Dendritic cell treated with granulocyte-macrophage colony-stimulating factor and Interleukin-4, amounts not matched to agents 40 ng/mL and 50 ng/mL, for 4 days (primary cell): ENCODE measurements at regions not wholly inside any gene's neighbourhood (a gene's known extent, or its start where the extent isn't known, plus 50 kb on each side); places are given as distances from the start of the nearest gene placed in this dataset.
"Not testable (repeated sequence)": the region's sequence is repeated elsewhere in the genome, so short reads cannot be mapped to it uniquely, and the experiment has no call there.

Experiments used
- H3K27ac Mint-ChIP-seq: one replicate; pipeline ENCODE4 v1.8.0; 2022; ENCODE audit warnings: mild to moderate bottlenecking, mixed read lengths
- H3K27me3 Mint-ChIP-seq: one replicate; pipeline ENCODE4 v1.8.0; 2022; ENCODE audit warnings: mild to moderate bottlenecking, mixed read lengths
- H3K36me3 Mint-ChIP-seq: one replicate; pipeline ENCODE4 v1.8.0; 2022; ENCODE audit warnings: low read depth, mixed read lengths
- H3K4me1 Mint-ChIP-seq: one replicate; pipeline ENCODE4 v1.8.0; 2022; ENCODE audit warnings: low read depth, mixed read lengths
- H3K4me3 Mint-ChIP-seq: one replicate; pipeline ENCODE4 v1.8.0; 2022; ENCODE audit warnings: mild to moderate bottlenecking, moderate library complexity, mixed read lengths
- H3K9me3 Mint-ChIP-seq: one replicate; pipeline ENCODE4 v1.8.0; 2022; ENCODE audit warnings: mixed read lengths
- intact Hi-C: fragments of 100-400 bp; cut with micrococcal nuclease; formaldehyde crosslinking; loops from one replicate; pipeline ENCODE4 v1.15.0; 2022

GRCh38 chr3:189375532-189375931, 203.8 kb downstream of the TPRG1 start:
- Mint-ChIP-seq H3K36me3 (no peaks in the 10 kb centered on the region), H3K27ac (no peak overlapping the region), H3K4me1 (no peaks in the 10 kb centered on the region), H3K27me3 (no peaks in the 10 kb centered on the region), H3K4me3 (no peak overlapping the region), H3K9me3 (peaks cover 23% of the 10 kb centered on the region)
- intact Hi-C loops = no loop called here

GRCh38 chr3:189383630-189384029, 211.9 kb downstream of the TPRG1 start:
- no peak overlapping the region for H3K4me3 Mint-ChIP-seq
- no peaks in the 10 kb centered on the region for H3K36me3 Mint-ChIP-seq
- no peaks in the 10 kb centered on the region for H3K4me1 Mint-ChIP-seq
- H3K27ac Mint-ChIP-seq = no peak overlapping the region
- peaks cover 9% of the 10 kb centered on the region for H3K9me3 Mint-ChIP-seq
- no peaks in the 10 kb centered on the region for H3K27me3 Mint-ChIP-seq
- intact Hi-C loops = no loop called here

DNA sequence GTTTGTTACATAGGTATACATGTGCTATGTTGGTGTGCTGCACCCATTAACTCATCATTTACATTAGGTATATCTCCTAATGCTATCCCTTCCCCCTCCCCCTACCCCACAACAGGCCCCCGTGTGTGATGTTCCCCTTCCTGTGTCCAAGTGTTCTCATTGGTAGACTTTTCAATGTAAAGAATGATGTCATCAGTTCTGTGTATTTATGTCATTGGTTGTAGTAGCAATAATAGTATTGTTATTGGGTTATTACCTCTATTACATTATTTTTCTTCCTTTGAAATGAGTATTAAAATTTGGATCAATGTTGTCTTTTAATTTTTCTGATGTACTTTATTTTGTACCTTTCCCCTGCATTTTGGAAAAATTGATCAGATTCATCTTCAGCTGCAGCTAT, 214.1 kb downstream of the TPRG1 start:
- H3K4me1 Mint-ChIP-seq = not testable (repeated sequence)

GRCh38 chr3:189386739-189387138, 215.0 kb downstream of the TPRG1 start:
- Mint-ChIP-seq H3K27me3 (no peaks in the 10 kb centered on the region), H3K4me1 (no peaks in the 10 kb centered on the region), H3K27ac (no peak overlapping the region), H3K9me3 (no peaks in the 10 kb centered on the region), H3K36me3 (no peaks in the 10 kb centered on the region), H3K4me3 (no peak overlapping the region)
- intact Hi-C loops = no loop called here

More for the DNA sequence above, 214.1 kb downstream of the TPRG1 start:
- H3K36me3 Mint-ChIP-seq, H3K4me3 Mint-ChIP-seq, intact Hi-C loops, H3K9me3 Mint-ChIP-seq, H3K27ac Mint-ChIP-seq, H3K27me3 Mint-ChIP-seq: not testable (repeated sequence)

GRCh38 chr3:189389346-189389745, 217.6 kb downstream of the TPRG1 start:
- Mint-ChIP-seq H3K4me1 (peaks cover 11% of the 10 kb centered on the region), H3K36me3 (no peaks in the 10 kb centered on the region), H3K9me3 (no peaks in the 10 kb centered on the region), H3K27me3 (no peaks in the 10 kb centered on the region), H3K27ac (no peak overlapping the region), H3K4me3 (no peak overlapping the region)
- intact Hi-C loops = no loop called here

GRCh38 chr3:189393598-189393997, 221.8 kb downstream of the TPRG1 start:
- Mint-ChIP-seq H3K4me3 (no peak overlapping the region), H3K36me3 (no peaks in the 10 kb centered on the region), H3K27ac (no peak overlapping the region), H3K27me3 (no peaks in the 10 kb centered on the region), H3K9me3 (no peaks in the 10 kb centered on the region), H3K4me1 (peaks cover 25% of the 10 kb centered on the region)
- intact Hi-C loops = no loop called here

DNA sequence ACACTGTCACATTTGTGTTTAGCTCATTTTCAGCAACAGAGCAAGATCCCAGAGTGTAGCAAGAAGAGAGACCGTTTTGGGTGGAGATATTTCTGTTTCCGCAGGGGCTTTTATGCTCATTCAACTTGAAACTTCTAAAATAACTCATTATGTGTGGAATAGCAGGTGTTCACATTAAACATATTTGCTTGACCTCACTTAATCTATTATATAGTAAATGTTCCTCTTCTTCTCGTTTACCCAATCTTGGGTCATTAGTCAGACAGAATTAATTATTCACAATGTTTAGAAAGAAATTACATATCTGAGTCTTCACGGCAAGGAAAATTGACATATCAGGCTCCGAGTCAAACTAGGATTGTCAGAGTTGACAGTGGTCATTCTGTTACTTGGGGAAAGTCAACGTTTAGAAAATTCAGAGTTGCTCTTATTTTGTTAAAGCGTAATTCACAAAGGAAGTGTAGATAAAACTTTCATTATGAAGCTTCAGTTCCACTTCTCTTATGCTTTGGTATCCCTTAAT, 222.9 kb downstream of the TPRG1 start:
- intact Hi-C loops = no loop called here
- H3K4me3 Mint-ChIP-seq = no peak overlapping the region
- H3K27ac Mint-ChIP-seq = no peak overlapping the region
- H3K36me3 Mint-ChIP-seq = no peaks in the 10 kb centered on the region
- peaks cover 25% of the 10 kb centered on the region for H3K4me1 Mint-ChIP-seq
- no peaks in the 10 kb centered on the region for H3K27me3 Mint-ChIP-seq
- no peaks in the 10 kb centered on the region for H3K9me3 Mint-ChIP-seq

GRCh38 chr3:189395825-189396224, 224.1 kb downstream of the TPRG1 start:
- intact Hi-C loops = no loop called here
- H3K27me3 Mint-ChIP-seq = no peaks in the 10 kb centered on the region
- no peaks in the 10 kb centered on the region for H3K36me3 Mint-ChIP-seq
- no peaks in the 10 kb centered on the region for H3K9me3 Mint-ChIP-seq
- no peak overlapping the region for H3K27ac Mint-ChIP-seq
- H3K4me3 Mint-ChIP-seq = no peak overlapping the region
- H3K4me1 Mint-ChIP-seq = peaks cover 25% of the 10 kb centered on the region

- no peak overlapping the region for H3K4me3 Mint-ChIP-seq
- H3K36me3 Mint-ChIP-seq = no peaks in the 10 kb centered on the region
- no peak overlapping the region for H3K27ac Mint-ChIP-seq
- peaks cover 17% of the 10 kb centered on the region for H3K4me1 Mint-ChIP-seq
- H3K9me3 Mint-ChIP-seq = no peaks in the 10 kb centered on the region
- no peaks in the 10 kb centered on the region for H3K27me3 Mint-ChIP-seq
- intact Hi-C loops = no loop called here
Observed at GRCh38 chr3:189398656-189399055, 226.9 kb downstream of the TPRG1 start.

GRCh38 chr3:189401196-189401595, 229.4 kb downstream of the TPRG1 start:
- H3K4me3 Mint-ChIP-seq = no peak overlapping the region
- no peak overlapping the region for H3K27ac Mint-ChIP-seq
- no peaks in the 10 kb centered on the region for H3K9me3 Mint-ChIP-seq
- H3K36me3 Mint-ChIP-seq = no peaks in the 10 kb centered on the region
- intact Hi-C loops = no loop called here
- H3K4me1 Mint-ChIP-seq = no peaks in the 10 kb centered on the region
- H3K27me3 Mint-ChIP-seq = no peaks in the 10 kb centered on the region

DNA sequence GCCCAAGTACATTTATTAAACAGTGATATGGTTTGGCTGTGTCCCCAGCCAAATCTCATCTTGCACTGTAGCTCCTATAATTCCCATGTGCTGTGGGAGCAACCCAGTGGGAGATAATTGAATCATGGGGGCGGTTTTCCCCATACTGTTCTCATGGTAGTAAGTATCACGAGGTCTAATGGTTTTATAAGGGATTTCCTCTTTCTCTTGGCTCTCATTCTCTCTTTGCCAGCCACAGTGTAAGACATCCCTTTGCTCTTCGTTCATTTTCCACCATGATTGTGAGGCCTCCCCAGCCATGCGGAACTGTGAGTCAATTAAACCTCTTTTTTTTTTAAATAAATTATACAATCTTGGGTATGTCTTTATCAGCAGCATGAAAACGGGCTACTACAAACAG, 228.0 kb upstream of the TP63 start:
- intact Hi-C loops = no loop called here

GRCh38 chr3:189404024-189404423, 227.2 kb upstream of the TP63 start:
- Mint-ChIP-seq H3K27ac (no peak overlapping the region), H3K4me3 (no peak overlapping the region), H3K4me1 (no peaks in the 10 kb centered on the region), H3K9me3 (no peaks in the 10 kb centered on the region), H3K27me3 (no peaks in the 10 kb centered on the region), H3K36me3 (no peaks in the 10 kb centered on the region)
- intact Hi-C loops = no loop called here

More for the DNA sequence above, 228.0 kb upstream of the TP63 start:
- H3K27ac Mint-ChIP-seq = no peak overlapping the region
- H3K4me3 Mint-ChIP-seq = no peak overlapping the region
- H3K27me3 Mint-ChIP-seq = no peaks in the 10 kb centered on the region
- H3K36me3 Mint-ChIP-seq = no peaks in the 10 kb centered on the region
- H3K4me1 Mint-ChIP-seq = no peaks in the 10 kb centered on the region
- no peaks in the 10 kb centered on the region for H3K9me3 Mint-ChIP-seq

- H3K9me3 Mint-ChIP-seq = no peaks in the 10 kb centered on the region
- no peaks in the 10 kb centered on the region for H3K27me3 Mint-ChIP-seq
- no peak overlapping the region for H3K27ac Mint-ChIP-seq
- H3K4me1 Mint-ChIP-seq = no peaks in the 10 kb centered on the region
- intact Hi-C loops = no loop called here
- H3K36me3 Mint-ChIP-seq = no peaks in the 10 kb centered on the region
- H3K4me3 Mint-ChIP-seq = no peak overlapping the region
Observed at GRCh38 chr3:189404797-189405484, 226.2 kb upstream of the TP63 start.

GRCh38 chr3:189406148-189406547, 225.0 kb upstream of the TP63 start:
- Mint-ChIP-seq H3K9me3 (no peaks in the 10 kb centered on the region), H3K27ac (no peak overlapping the region), H3K36me3 (no peaks in the 10 kb centered on the region), H3K27me3 (no peaks in the 10 kb centered on the region), H3K4me3 (no peak overlapping the region), H3K4me1 (no peaks in the 10 kb centered on the region)
- intact Hi-C loops = no loop called here

DNA sequence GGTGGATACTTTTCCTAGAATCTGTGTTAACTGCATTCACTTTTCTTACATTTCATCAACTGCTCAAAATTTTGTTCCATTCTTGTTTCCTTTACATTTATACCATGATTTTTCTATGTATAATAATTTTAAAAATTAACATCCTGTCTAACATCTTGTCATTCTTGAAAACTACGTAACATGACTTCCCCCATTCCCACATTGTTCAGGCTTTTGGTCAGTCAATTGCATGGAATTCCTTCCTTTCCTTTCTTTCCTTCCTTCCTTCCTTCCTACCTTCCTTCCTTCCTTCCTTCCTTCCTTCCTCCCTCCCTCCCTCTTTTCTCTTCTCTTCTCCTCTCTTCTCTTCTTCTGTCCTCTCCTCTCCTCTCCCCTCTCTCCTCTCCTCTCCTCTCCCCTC, 220.7 kb upstream of the TP63 start:
- no peaks in the 10 kb centered on the region for H3K9me3 Mint-ChIP-seq
- intact Hi-C loops = no loop called here
- H3K27me3 Mint-ChIP-seq = no peaks in the 10 kb centered on the region
- no peaks in the 10 kb centered on the region for H3K4me1 Mint-ChIP-seq
- H3K27ac Mint-ChIP-seq = no peak overlapping the region
- no peaks in the 10 kb centered on the region for H3K36me3 Mint-ChIP-seq
- no peak overlapping the region for H3K4me3 Mint-ChIP-seq
